ENCODE measurements at regions not wholly inside any gene's neighbourhood (a gene's known extent, or its start where the extent isn't known, plus 50 kb on each side); places are given as distances from the start of the nearest gene placed in this dataset.

DNA sequence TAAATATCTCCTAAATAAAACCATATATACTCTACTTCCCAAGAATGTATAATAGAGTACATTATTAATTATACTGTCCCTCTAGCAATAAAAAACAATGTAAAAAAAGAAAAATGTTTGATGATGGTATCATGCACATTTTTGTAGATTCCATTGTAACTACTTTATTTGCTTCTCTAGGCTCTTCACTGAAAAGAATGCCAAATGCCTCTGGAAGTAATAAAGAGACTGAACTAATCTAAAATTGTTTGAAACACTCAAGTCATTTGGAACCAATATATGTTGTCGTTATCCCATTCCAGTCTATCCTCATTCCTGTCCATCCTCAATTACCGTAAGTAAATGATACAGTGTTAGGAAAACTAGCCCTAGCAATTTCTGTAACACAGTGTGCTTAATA, 233.6 kb downstream of the C12orf50 start:
- no peaks in the 10 kb centered on the region for H3K4me1 Mint-ChIP-seq
- Histone ChIP-seq H3K9ac (ENCODE audit: extremely low read depth, insufficient read length, low read length) (no peak overlapping the region), H2BK20ac (ENCODE audit: low read depth, low read length, poor library complexity, severe bottlenecking) (no peak overlapping the region), H3K27me3 (ENCODE audit: insufficient read depth, low read length) (no peaks in the 10 kb centered on the region), H3K27ac (ENCODE audit: insufficient read length, low read depth, low read length) (no peak overlapping the region), H3K14ac (ENCODE audit: insufficient read depth, low read length) (no peak overlapping the region), H2BK15ac (ENCODE audit: low read depth, low read length) (no peak overlapping the region), H3T11ph (ENCODE audit: low read length) (no peak overlapping the region), H2AFZ (ENCODE audit: low read length) (no peak overlapping the region), H3K4ac (ENCODE audit: low read depth, low read length) (no peak overlapping the region), H4K91ac (ENCODE audit: insufficient read length, low read depth, low read length) (no peak overlapping the region), H2BK120ac (ENCODE audit: low read depth, low read length, poor library complexity, severe bottlenecking) (no peak overlapping the region), H3K18ac (ENCODE audit: insufficient read length, low read depth, low read length) (no peak overlapping the region), H3K79me2 (ENCODE audit: insufficient read depth, low read length) (no peaks in the 10 kb centered on the region), H2BK12ac (ENCODE audit: insufficient read length, low read depth, low read length) (no peak overlapping the region), H2BK5ac (ENCODE audit: insufficient read length, low read length) (no peak overlapping the region), H4K8ac (replicated peaks; ENCODE audit: insufficient read length, low read depth, low read length) (no peak overlapping the region), H3K23me2 (ENCODE audit: insufficient read length, low read depth, low read length, poor library complexity, severe bottlenecking) (no peaks in the 10 kb centered on the region), H3K9me3 (ENCODE audit: control insufficient read depth, low read depth, low read length) (no peaks in the 10 kb centered on the region), H3K4me2 (ENCODE audit: insufficient read depth, insufficient read length, low read length) (no peak overlapping the region), H3K23ac (ENCODE audit: insufficient read length, low read depth, low read length) (no peak overlapping the region), H3K56ac (ENCODE audit: insufficient read length, low read depth, low read length) (no peak overlapping the region), H4K5ac (ENCODE audit: insufficient read length, low read depth, low read length) (no peak overlapping the region), H4K20me1 (ENCODE audit: control insufficient read depth, insufficient read depth, insufficient read length) (no peaks in the 10 kb centered on the region), H3K79me1 (ENCODE audit: insufficient read depth, low read depth, low read length, poor library complexity, severe bottlenecking) (no peaks in the 10 kb centered on the region), H3K4me1 (ENCODE audit: insufficient read depth, low read length) (no peaks in the 10 kb centered on the region), H2AK5ac (ENCODE audit: insufficient read length, low read length) (no peak overlapping the region)
- H3K36me3 Mint-ChIP-seq (ENCODE audit: insufficient read depth in 1 of 3, low read depth in 3 of 3) = no peaks in the 10 kb centered on the region
- no CpG with 5 or more reads among the region's 2 CpGs for WGBS (ENCODE audit: extremely low coverage, insufficient read length, low lambda C conversion rate)
- H3K27me3 Mint-ChIP-seq (ENCODE audit: low read depth) = no peaks in the 10 kb centered on the region
- no peaks in the 10 kb centered on the region for H3K9me3 Mint-ChIP-seq
- H3K4me3 Mint-ChIP-seq = no peak overlapping the region
- no peak overlapping the region for H3K27ac Mint-ChIP-seq
- TF ChIP-seq, protein P1, sequence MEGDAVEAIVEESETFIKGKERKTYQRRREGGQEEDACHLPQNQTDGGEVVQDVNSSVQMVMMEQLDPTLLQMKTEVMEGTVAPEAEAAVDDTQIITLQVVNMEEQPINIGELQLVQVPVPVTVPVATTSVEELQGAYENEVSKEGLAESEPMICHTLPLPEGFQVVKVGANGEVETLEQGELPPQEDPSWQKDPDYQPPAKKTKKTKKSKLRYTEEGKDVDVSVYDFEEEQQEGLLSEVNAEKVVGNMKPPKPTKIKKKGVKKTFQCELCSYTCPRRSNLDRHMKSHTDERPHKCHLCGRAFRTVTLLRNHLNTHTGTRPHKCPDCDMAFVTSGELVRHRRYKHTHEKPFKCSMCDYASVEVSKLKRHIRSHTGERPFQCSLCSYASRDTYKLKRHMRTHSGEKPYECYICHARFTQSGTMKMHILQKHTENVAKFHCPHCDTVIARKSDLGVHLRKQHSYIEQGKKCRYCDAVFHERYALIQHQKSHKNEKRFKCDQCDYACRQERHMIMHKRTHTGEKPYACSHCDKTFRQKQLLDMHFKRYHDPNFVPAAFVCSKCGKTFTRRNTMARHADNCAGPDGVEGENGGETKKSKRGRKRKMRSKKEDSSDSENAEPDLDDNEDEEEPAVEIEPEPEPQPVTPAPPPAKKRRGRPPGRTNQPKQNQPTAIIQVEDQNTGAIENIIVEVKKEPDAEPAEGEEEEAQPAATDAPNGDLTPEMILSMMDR (conservative IDR thresholded peaks at IDR 0.05) = no peak
- DNase-seq = no peak
